ENCODE measurements at regions not wholly inside any gene's neighbourhood (a gene's known extent, or its start where the extent isn't known, plus 50 kb on each side); places are given as distances from the start of the nearest gene placed in this dataset.

GRCh38 chr12:67034110-67034879 is 234.9 kb upstream of the CAND1 start:
- FAIRE-seq = peak; percentile 87
- Histone ChIP-seq H3K9me3 (ENCODE audit: control insufficient read depth, low read depth, low read length) (no peaks in the 10 kb centered on the region), H3K9me1 (ENCODE audit: control insufficient read depth, extremely low read depth, insufficient read depth, low read length) (no peaks in the 10 kb centered on the region), H3K4me3 (ENCODE audit: control insufficient read depth in 2 of 3, extremely low read depth in 1 of 3, insufficient read depth in 2 of 3, low read depth in 1 of 3, low read length in 3 of 3) (no peak overlapping the region), H3K79me2 (ENCODE audit: control insufficient read depth, insufficient read depth, low read length) (no peaks in the 10 kb centered on the region), H3K27me3 (ENCODE audit: control insufficient read depth, extremely low read depth, insufficient read depth, low read length) (no peaks in the 10 kb centered on the region), H3K36me3 (ENCODE audit: control insufficient read depth in 2 of 2, extremely low read depth in 1 of 2, insufficient read depth in 2 of 2, low read length in 2 of 2) (no peaks in the 10 kb centered on the region), H3K4me2 (ENCODE audit: control insufficient read depth, extremely low read depth, insufficient read depth, low read depth, low read length) (peak overlapping the region; percentile 7), H3K27ac (ENCODE audit: control insufficient read depth, insufficient read depth, low read length) (no peak overlapping the region), H2AFZ (ENCODE audit: control insufficient read depth, low read length) (no peak overlapping the region), H3K9ac (ENCODE audit: control insufficient read depth, extremely low read depth, insufficient read depth, low read length) (no peak overlapping the region), H3K4me1 (ENCODE audit: control insufficient read depth, extremely low read depth, insufficient read depth, low read length) (peaks cover 10% of the 10 kb centered on the region), H4K20me1 (ENCODE audit: control insufficient read depth, extremely low read depth, insufficient read depth, low read length) (no peaks in the 10 kb centered on the region)
- dilution Hi-C loops (cut with MboI; ENCODE audit: extremely low pct_ligation_motif_present, low sequenced_read_pairs) = no loop called here
- TF ChIP-seq EZH2 (IDR thresholded peaks at IDR 0.05; ENCODE audit: low read length) = no peak
- TF ChIP-seq CTCF (optimal IDR thresholded peaks at IDR 0.05 in 1 of 3, IDR thresholded peaks at IDR 0.05 in 1 of 3, conservative IDR thresholded peaks at IDR 0.05 in 1 of 3; ENCODE audit: extremely low read depth in 1 of 3, insufficient read depth in 2 of 3, low read length in 3 of 3) = no peak
- DNase-seq (ENCODE audit: low read depth, low spot score) = peak; percentile 55

- H3K4me3 ChIP-seq (ENCODE audit: control insufficient read depth in 2 of 3, extremely low read depth in 1 of 3, insufficient read depth in 2 of 3, low read depth in 1 of 3, low read length in 3 of 3) = no peak overlapping the region
- H3K27ac ChIP-seq (ENCODE audit: control insufficient read depth, insufficient read depth, low read length) = no peak overlapping the region
- no peaks in the 10 kb centered on the region for H3K9me3 ChIP-seq (ENCODE audit: control insufficient read depth, low read depth, low read length)
- H3K27me3 ChIP-seq (ENCODE audit: control insufficient read depth, extremely low read depth, insufficient read depth, low read length) = no peaks in the 10 kb centered on the region
- H4K20me1 ChIP-seq (ENCODE audit: control insufficient read depth, extremely low read depth, insufficient read depth, low read length) = no peaks in the 10 kb centered on the region
- peaks cover 10% of the 10 kb centered on the region for H3K4me1 ChIP-seq (ENCODE audit: control insufficient read depth, extremely low read depth, insufficient read depth, low read length)
- dilution Hi-C loops (cut with MboI; ENCODE audit: extremely low pct_ligation_motif_present, low sequenced_read_pairs) = no loop called here
- H2AFZ ChIP-seq (ENCODE audit: control insufficient read depth, low read length) = no peak overlapping the region
- DNase-seq (ENCODE audit: low read depth, low spot score) = no peak
- no peak for FAIRE-seq
- no peaks in the 10 kb centered on the region for H3K9me1 ChIP-seq (ENCODE audit: control insufficient read depth, extremely low read depth, insufficient read depth, low read length)
- no peak overlapping the region for H3K9ac ChIP-seq (ENCODE audit: control insufficient read depth, extremely low read depth, insufficient read depth, low read length)
- TF ChIP-seq CTCF (optimal IDR thresholded peaks at IDR 0.05 in 1 of 3, IDR thresholded peaks at IDR 0.05 in 1 of 3, conservative IDR thresholded peaks at IDR 0.05 in 1 of 3; ENCODE audit: extremely low read depth in 1 of 3, insufficient read depth in 2 of 3, low read length in 3 of 3) (no peak), EZH2 (IDR thresholded peaks at IDR 0.05; ENCODE audit: low read length) (no peak)
- H3K4me2 ChIP-seq (ENCODE audit: control insufficient read depth, extremely low read depth, insufficient read depth, low read depth, low read length) = no peak overlapping the region
- no peaks in the 10 kb centered on the region for H3K36me3 ChIP-seq (ENCODE audit: control insufficient read depth in 2 of 2, extremely low read depth in 1 of 2, insufficient read depth in 2 of 2, low read length in 2 of 2)
- H3K79me2 ChIP-seq (ENCODE audit: control insufficient read depth, insufficient read depth, low read length) = no peaks in the 10 kb centered on the region
These were observed 234.0 kb upstream of the CAND1 start for GRCh38 chr12:67035121-67035520.

All from keratinocyte (primary cell).